ENCODE measurements at regions not wholly inside any gene's neighbourhood (a gene's known extent, or its start where the extent isn't known, plus 50 kb on each side); places are given as distances from the start of the nearest gene placed in this dataset.
A peak's percentile ranks its signal among the peaks of the same experiment; 100 is the strongest.

GRCh38 chr10:88080213-88080612, 216.8 kb downstream of the PTEN start (continued):
- peak; percentile 66 for TF ChIP-seq SKIL (IDR thresholded peaks at IDR 0.05; ENCODE audit: low read depth, poor library complexity, severe bottlenecking)
- no peak for TF ChIP-seq SUPT20H (IDR thresholded peaks at IDR 0.05; ENCODE audit: borderline replicate concordance, control insufficient read depth, low read depth, low read length)
- no peak for TF ChIP-seq RB1 (IDR thresholded peaks at IDR 0.05; ENCODE audit: borderline replicate concordance)
- TF ChIP-seq CBX5 (IDR thresholded peaks at IDR 0.05; ENCODE audit: low read depth), result peak; percentile 50; the same call in 1 of the 2 replicates
- TF ChIP-seq BMI1 (IDR thresholded peaks at IDR 0.05; ENCODE audit: borderline replicate concordance), result peak; percentile 46; the same call in 1 of the 2 replicates
- TF ChIP-seq EP300 (IDR thresholded peaks at IDR 0.05; ENCODE audit: borderline replicate concordance in 1 of 2, control insufficient read depth in 1 of 2, low read depth in 2 of 2, low read length in 2 of 2), result peak; percentile 75 to 82; a peak in 3 of 4 replicates
- TF ChIP-seq MTA3 (IDR thresholded peaks at IDR 0.05; ENCODE audit: borderline replicate concordance, low read length), result 0 out of 2 replicates have a peak, but pooled peaks have one; percentile 61
- TF ChIP-seq BCL3 (IDR thresholded peaks at IDR 0.05; ENCODE audit: borderline replicate concordance, insufficient read depth, low read depth, low read length, poor library complexity, severe bottlenecking), result peak; percentile 33
- TF ChIP-seq ZBTB4 (CRISPR knock-in tag; IDR thresholded peaks at IDR 0.05), result no peak
- TF ChIP-seq NR2C2 (IDR thresholded peaks at IDR 0.05; ENCODE audit: borderline replicate concordance, control insufficient read depth, insufficient read length, low read depth), result no peak
- no peak for TF ChIP-seq GABPA (IDR thresholded peaks at IDR 0.05; ENCODE audit: low read depth)
- TF ChIP-seq BRCA1 (IDR thresholded peaks at IDR 0.05; ENCODE audit: low read depth, low read length), result no peak
- no peak for TF ChIP-seq NRF1 (conservative IDR thresholded peaks at IDR 0.05; ENCODE audit: low read depth, low read length)
- TF ChIP-seq FOXM1 (IDR thresholded peaks at IDR 0.05; ENCODE audit: low read depth, low read length), result peak; percentile 82; the same call in 1 of the 2 replicates
- no peak for TF ChIP-seq CUX1 (IDR thresholded peaks at IDR 0.05; ENCODE audit: insufficient replicate concordance, low read depth, low read length)
- TF ChIP-seq ZNF384 (IDR thresholded peaks at IDR 0.05; ENCODE audit: borderline replicate concordance, low read depth, low read length), result peak; percentile 94
- TF ChIP-seq MTA2 (IDR thresholded peaks at IDR 0.05; ENCODE audit: low read depth), result peak; percentile 74

Measured in GM12878 (cell line).